Smooth muscle cell (in vitro differentiated cells): ENCODE measurements at regions not wholly inside any gene's neighbourhood (a gene's known extent, or its start where the extent isn't known, plus 50 kb on each side); places are given as distances from the start of the nearest gene placed in this dataset.

Source experiments
- DNase-seq: peaks from one replicate; lab custom pipeline; 2025; ENCODE audit not compliant: unreplicated experiment; lab: John Stamatoyannopoulos, UW
- H2AFZ ChIP-seq: fragments of 200-600 bp; sonication (generic); 2 replicates; pipeline ENCODE4 v1.6.0; 2016; ENCODE audit warnings: antibody characterized with exemption, low read depth, mild to moderate bottlenecking
- H3F3A ChIP-seq: fragments of 200-600 bp; sonication (generic); 2 replicates; pipeline ENCODE4 v1.6.0; 2017; ENCODE audit warnings: antibody characterized with exemption, low read depth
- H3K27ac ChIP-seq: fragments of 200-600 bp; sonication (generic); 2 replicates; pipeline ENCODE4 v1.5.1; 2016; ENCODE audit warnings: low read depth, mild to moderate bottlenecking
- H3K27me3 ChIP-seq: fragments of 200-600 bp; sonication (generic); 2 replicates; pipeline ENCODE4 v1.6.1; 2016; ENCODE audit warnings: low read depth, mild to moderate bottlenecking
- H3K36me3 ChIP-seq: fragments of 200-600 bp; sonication (generic); 2 replicates; pipeline ENCODE4 v1.5.1; 2016; ENCODE audit warnings: low read depth
- H3K4me1 ChIP-seq: fragments of 200-600 bp; sonication (generic); 2 replicates; pipeline ENCODE4 v1.5.1; 2016; ENCODE audit warnings: low read depth
- H3K4me2 ChIP-seq: fragments of 200-600 bp; sonication (generic); 2 replicates; pipeline ENCODE4 v1.6.0; 2016; ENCODE audit warnings: mild to moderate bottlenecking
- H3K4me3 ChIP-seq: fragments of 200-600 bp; sonication (generic); 2 replicates; pipeline ENCODE4 v1.5.1; 2016; ENCODE audit warnings: mild to moderate bottlenecking
- H3K79me2 ChIP-seq: fragments of 200-600 bp; sonication (generic); 2 replicates; pipeline ENCODE4 v1.6.0; 2016; ENCODE audit warnings: low read depth, mild to moderate bottlenecking
- H3K9ac ChIP-seq: fragments of 200-600 bp; sonication (generic); 2 replicates; pipeline ENCODE4 v1.6.0; 2016; ENCODE audit warnings: low read depth
- H3K9me3 ChIP-seq: fragments of 200-600 bp; sonication (generic); replicated peaks from 2 replicates; pipeline ENCODE4 v1.5.1; 2016; ENCODE audit warnings: low read depth
- H4K20me1 ChIP-seq: fragments of 200-600 bp; sonication (generic); 2 replicates; pipeline ENCODE4 v1.6.0; 2016; ENCODE audit warnings: low read depth
- WGBS: methylation state at CpG from one replicate; pipeline ENCODE4 v1.1.7; 2016; ENCODE audit warnings: low lambda C conversion rate; 5-methylcytosine and 5-hydroxymethylcytosine counted together
- TF ChIP-seq, protein P1 (sequence below): fragments of 200-600 bp; sonication (generic); IDR thresholded peaks from 2 replicates; pipeline ENCODE4 v1.5.1; 2017; ENCODE audit warnings: borderline replicate concordance, mild to moderate bottlenecking, antibody characterized with exemption; ENCODE audit not compliant: insufficient read depth, poor library complexity, severe bottlenecking

DNA sequence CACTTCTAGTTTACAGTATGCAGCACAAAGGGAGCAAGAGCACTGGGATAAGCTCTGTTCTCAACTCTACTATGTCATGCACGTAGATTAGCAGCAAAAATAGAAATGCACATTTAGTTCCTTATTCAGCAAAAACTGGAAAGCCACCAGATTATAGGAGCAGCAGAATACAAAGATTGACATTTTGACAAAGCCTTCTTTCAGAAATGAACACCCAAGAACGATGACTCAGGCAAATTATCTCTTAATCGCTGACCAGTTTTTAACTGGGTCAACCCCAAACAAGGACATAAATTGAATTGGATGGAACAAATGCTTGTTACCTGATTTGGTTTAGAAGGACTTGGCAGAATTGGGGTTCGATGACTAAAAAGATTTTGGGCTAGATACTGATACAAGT is 775.3 kb upstream of the HS3ST1 start:
- 80% methylated on average over 4 of the region's 4 CpGs for WGBS
- TF ChIP-seq, protein P1, sequence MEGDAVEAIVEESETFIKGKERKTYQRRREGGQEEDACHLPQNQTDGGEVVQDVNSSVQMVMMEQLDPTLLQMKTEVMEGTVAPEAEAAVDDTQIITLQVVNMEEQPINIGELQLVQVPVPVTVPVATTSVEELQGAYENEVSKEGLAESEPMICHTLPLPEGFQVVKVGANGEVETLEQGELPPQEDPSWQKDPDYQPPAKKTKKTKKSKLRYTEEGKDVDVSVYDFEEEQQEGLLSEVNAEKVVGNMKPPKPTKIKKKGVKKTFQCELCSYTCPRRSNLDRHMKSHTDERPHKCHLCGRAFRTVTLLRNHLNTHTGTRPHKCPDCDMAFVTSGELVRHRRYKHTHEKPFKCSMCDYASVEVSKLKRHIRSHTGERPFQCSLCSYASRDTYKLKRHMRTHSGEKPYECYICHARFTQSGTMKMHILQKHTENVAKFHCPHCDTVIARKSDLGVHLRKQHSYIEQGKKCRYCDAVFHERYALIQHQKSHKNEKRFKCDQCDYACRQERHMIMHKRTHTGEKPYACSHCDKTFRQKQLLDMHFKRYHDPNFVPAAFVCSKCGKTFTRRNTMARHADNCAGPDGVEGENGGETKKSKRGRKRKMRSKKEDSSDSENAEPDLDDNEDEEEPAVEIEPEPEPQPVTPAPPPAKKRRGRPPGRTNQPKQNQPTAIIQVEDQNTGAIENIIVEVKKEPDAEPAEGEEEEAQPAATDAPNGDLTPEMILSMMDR = no peak

DNA sequence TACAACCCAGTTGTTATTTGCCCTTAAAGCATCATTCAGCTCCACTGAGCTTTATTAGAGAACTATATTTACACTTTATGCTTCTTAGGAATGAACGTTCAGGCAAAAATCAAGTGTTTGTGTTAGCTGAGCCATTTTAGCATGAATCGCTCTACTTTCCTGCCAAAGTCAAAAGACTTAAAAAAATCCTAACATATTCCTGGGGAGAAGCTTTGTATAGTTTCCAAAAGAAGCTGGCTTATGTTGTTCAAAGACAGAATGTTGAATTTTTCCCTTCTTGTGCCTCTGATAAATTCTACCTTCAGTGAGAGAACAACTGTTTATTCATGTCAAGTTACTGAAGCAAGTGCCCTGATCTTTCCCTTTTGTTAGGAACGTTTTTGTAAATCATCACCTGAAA is 771.5 kb upstream of the HS3ST1 start:
- Histone ChIP-seq H3K4me2 (no peak overlapping the region), H3K9me3 (no peaks in the 10 kb centered on the region), H3K36me3 (no peaks in the 10 kb centered on the region), H3K27ac (no peak overlapping the region), H3K79me2 (no peaks in the 10 kb centered on the region), H3F3A (no peaks in the 10 kb centered on the region), H3K27me3 (no peaks in the 10 kb centered on the region), H4K20me1 (no peaks in the 10 kb centered on the region), H2AFZ (no peak overlapping the region), H3K4me1 (no peaks in the 10 kb centered on the region), H3K9ac (no peak overlapping the region), H3K4me3 (no peak overlapping the region)
- TF ChIP-seq, protein P1 = no peak
- WGBS = 94% methylated on average over 3 of the region's 3 CpGs
- DNase-seq = no peak

More for the DNA sequence above, 775.3 kb upstream of the HS3ST1 start:
- H3F3A ChIP-seq = no peaks in the 10 kb centered on the region
- no peaks in the 10 kb centered on the region for H3K36me3 ChIP-seq
- no peak overlapping the region for H2AFZ ChIP-seq
- H3K4me1 ChIP-seq = no peaks in the 10 kb centered on the region
- H3K79me2 ChIP-seq = no peaks in the 10 kb centered on the region
- no peak overlapping the region for H3K27ac ChIP-seq
- H3K4me2 ChIP-seq = no peak overlapping the region
- no peak overlapping the region for H3K4me3 ChIP-seq
- H4K20me1 ChIP-seq = no peaks in the 10 kb centered on the region
- no peak for DNase-seq
- no peak overlapping the region for H3K9ac ChIP-seq
- H3K27me3 ChIP-seq = no peaks in the 10 kb centered on the region
- H3K9me3 ChIP-seq = no peaks in the 10 kb centered on the region

DNA sequence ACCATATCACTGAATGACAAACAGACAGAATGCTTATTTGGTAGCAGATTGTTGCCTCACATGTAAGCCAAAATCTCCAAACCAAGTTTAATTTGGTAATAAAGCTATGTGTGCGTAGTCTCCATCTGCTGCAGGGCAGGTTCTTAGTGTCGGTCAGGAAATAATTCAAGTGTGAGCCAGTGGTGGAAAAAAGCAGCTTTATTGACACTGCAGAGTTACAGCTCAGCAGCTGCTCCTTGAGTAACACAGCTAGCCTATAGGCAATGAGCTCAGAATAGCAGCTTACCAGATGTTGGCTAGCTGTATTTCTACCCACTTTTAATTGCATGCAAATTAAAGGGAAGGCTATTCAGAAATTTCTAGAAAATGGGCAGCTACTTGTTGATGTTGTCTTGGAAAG is 757.8 kb upstream of the HS3ST1 start:
- H4K20me1 ChIP-seq = no peaks in the 10 kb centered on the region
- 79% methylated on average over 2 of the region's 2 CpGs for WGBS
- H3K9ac ChIP-seq = no peak overlapping the region
- H3K79me2 ChIP-seq = no peaks in the 10 kb centered on the region
- TF ChIP-seq, protein P1 = no peak
- no peaks in the 10 kb centered on the region for H3F3A ChIP-seq
- no peak overlapping the region for H3K4me3 ChIP-seq
- no peaks in the 10 kb centered on the region for H3K36me3 ChIP-seq
- H3K4me2 ChIP-seq = no peak overlapping the region
- H3K4me1 ChIP-seq = no peaks in the 10 kb centered on the region
- H3K27ac ChIP-seq = no peak overlapping the region
- DNase-seq = no peak
- H2AFZ ChIP-seq = no peak overlapping the region
- H3K9me3 ChIP-seq = no peaks in the 10 kb centered on the region
- no peaks in the 10 kb centered on the region for H3K27me3 ChIP-seq

DNA sequence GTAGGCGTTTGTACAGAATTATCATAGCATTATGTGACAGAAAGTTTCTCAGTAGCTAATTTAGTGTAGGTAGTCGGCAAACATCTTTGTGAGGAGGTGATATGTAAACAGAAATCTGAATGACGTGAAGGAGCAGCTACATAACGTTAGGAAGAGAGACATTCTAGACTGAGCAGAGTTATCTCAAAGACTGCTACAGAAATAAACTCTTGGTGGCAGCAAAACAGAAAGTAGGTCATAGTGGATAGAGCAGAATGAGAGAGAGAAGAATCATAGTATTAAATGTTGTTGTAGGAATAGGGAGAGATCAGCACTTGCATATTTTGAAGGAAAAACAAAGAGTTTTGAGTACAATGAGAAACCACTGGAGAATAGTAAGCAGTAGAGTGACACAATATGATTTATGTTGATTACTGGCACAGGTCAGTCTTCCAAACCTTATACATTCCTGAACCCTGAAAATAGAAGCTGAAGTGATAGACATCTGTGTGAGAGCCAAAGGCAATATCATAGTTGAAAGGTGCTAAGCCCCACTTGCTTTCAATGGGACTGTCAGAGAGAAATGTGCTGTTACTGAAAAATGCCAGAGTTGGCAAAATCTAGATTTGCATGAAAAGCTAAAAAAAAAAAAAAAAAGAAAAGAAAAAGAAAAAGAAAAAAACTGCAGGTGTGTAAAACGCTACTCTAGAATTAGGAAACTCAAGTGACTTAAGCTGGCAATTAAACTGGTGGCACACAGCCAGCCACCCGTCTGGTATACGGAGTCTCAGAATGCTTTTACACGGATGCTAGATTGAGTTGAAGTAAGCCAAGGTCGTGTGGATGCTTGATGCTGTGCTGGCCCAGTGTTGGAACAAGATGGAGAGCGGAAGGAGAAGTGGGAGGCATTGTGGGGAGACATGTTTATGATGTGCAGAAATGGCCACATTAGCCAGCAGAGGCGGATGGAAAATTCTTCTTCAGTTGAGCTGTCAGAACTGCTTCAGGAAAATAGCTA is 750.2 kb upstream of the HS3ST1 start:
- Histone ChIP-seq H3F3A (no peaks in the 10 kb centered on the region), H3K9ac (no peak overlapping the region), H3K79me2 (no peaks in the 10 kb centered on the region), H3K9me3 (no peaks in the 10 kb centered on the region), H3K27me3 (no peaks in the 10 kb centered on the region), H3K4me3 (no peak overlapping the region), H3K4me1 (no peaks in the 10 kb centered on the region), H3K36me3 (no peaks in the 10 kb centered on the region), H3K27ac (no peak overlapping the region), H4K20me1 (no peaks in the 10 kb centered on the region), H3K4me2 (no peak overlapping the region), H2AFZ (no peak overlapping the region)
- DNase-seq = no peak
- TF ChIP-seq, protein P1 = no peak
- 78% methylated on average over 11 of the region's 11 CpGs for WGBS
